Neural cell (in vitro differentiated cells): ENCODE measurements at regions not wholly inside any gene's neighbourhood (a gene's known extent, or its start where the extent isn't known, plus 50 kb on each side); places are given as distances from the start of the nearest gene placed in this dataset.

Source experiments
- H2AFZ ChIP-seq: fragments of 200-600, 300-800 bp; sonication (generic), shearing (Covaris generic); 2 replicates; pipeline ENCODE4 v1.6.0; 2014; ENCODE audit warnings: low read depth, mild to moderate bottlenecking, antibody characterized with exemption, low read length, moderate library complexity
- H3F3A ChIP-seq: fragments of 200-600 bp; shearing (Covaris generic); 2 replicates; pipeline ENCODE4 v1.6.1; 2016; ENCODE audit warnings: mild to moderate bottlenecking, moderate library complexity, mixed read lengths, antibody characterized with exemption, low read length; ENCODE audit not compliant: insufficient read depth, poor library complexity, severe bottlenecking
- H3K27ac ChIP-seq: fragments of 200-600, 300-800 bp; sonication (generic), shearing (Covaris generic); 2 replicates; pipeline ENCODE4 v1.5.1; 2014; ENCODE audit warnings: mild to moderate bottlenecking, low read length, moderate library complexity
- H3K27me3 ChIP-seq: fragments of 300-800, 200-600 bp; sonication (generic), shearing (Covaris generic); 2 replicates; pipeline ENCODE4 v1.6.0; 2014; ENCODE audit warnings: mild to moderate bottlenecking, low read depth, low read length, moderate library complexity; ENCODE audit not compliant: insufficient read depth
- H3K36me3 ChIP-seq: fragments of 300-800, 200-600 bp; sonication (generic), shearing (Covaris generic); 2 replicates; pipeline ENCODE4 v1.5.1; 2014; ENCODE audit warnings: mild to moderate bottlenecking, antibody characterized with exemption, low read length, moderate library complexity; ENCODE audit not compliant: insufficient read depth
- H3K4me2 ChIP-seq: fragments of 300-800, 200-600 bp; sonication (generic), shearing (Covaris generic); 2 replicates; pipeline ENCODE4 v1.6.0; 2014; ENCODE audit warnings: mild to moderate bottlenecking, low read length
- H3K4me3 ChIP-seq: fragments of 300-800, 200-600 bp; sonication (generic), shearing (Covaris generic); 2 replicates; pipeline ENCODE4 v1.5.1; 2014; ENCODE audit warnings: mild to moderate bottlenecking, low read length, moderate library complexity
- H3K79me2 ChIP-seq: fragments of 200-600 bp; shearing (Covaris generic); replicated peaks from 2 replicates; pipeline ENCODE4 v1.6.0; 2014; ENCODE audit warnings: mild to moderate bottlenecking, low read length, moderate library complexity; ENCODE audit not compliant: insufficient read depth
- H3K9ac ChIP-seq: fragments of 300-800, 200-600 bp; sonication (generic), shearing (Covaris generic); 2 replicates; pipeline ENCODE4 v1.6.1; 2016; ENCODE audit warnings: mild to moderate bottlenecking, low read length, mixed read lengths
- H3K9me2 ChIP-seq: fragments of 200-600 bp; shearing (Covaris generic); 2 replicates; pipeline ENCODE4 v1.6.1; 2016; ENCODE audit warnings: mild to moderate bottlenecking, low read length, mixed read lengths; ENCODE audit not compliant: insufficient read depth
- H3K9me3 ChIP-seq: fragments of 200-600, 300-800 bp; sonication (generic), shearing (Covaris generic); 2 replicates; pipeline ENCODE4 v1.6.1; 2016; ENCODE audit warnings: mild to moderate bottlenecking, mixed run types, low read length, moderate library complexity, mixed read lengths
- H4K20me1 ChIP-seq: fragments of 200-600 bp; shearing (Covaris generic); 2 replicates; pipeline ENCODE4 v1.6.1; 2016; ENCODE audit warnings: mild to moderate bottlenecking, mixed run types; ENCODE audit not compliant: insufficient read depth
- CTCF ChIP-seq: fragments of 450-650 bp; IDR thresholded peaks from 2 replicates; pipeline ENCODE4 v1.5.1; 2014; ENCODE audit warnings: antibody characterized with exemption, mild to moderate bottlenecking, moderate library complexity; ENCODE audit not compliant: poor library complexity, severe bottlenecking
- EP300 ChIP-seq: fragments of 450-650 bp; conservative IDR thresholded peaks from 2 replicates; pipeline ENCODE4 v1.6.1; 2014; ENCODE audit warnings: antibody characterized with exemption, mild to moderate bottlenecking, moderate library complexity; ENCODE audit not compliant: poor library complexity, severe bottlenecking
- EZH2 ChIP-seq: fragments of 200-600, 300-800 bp; shearing (Covaris generic), sonication (generic); IDR thresholded peaks from 2 replicates; pipeline ENCODE4 v1.6.1; 2014; ENCODE audit warnings: antibody characterized with exemption, low read length, borderline replicate concordance, mild to moderate bottlenecking; ENCODE audit not compliant: insufficient read depth, poor library complexity, severe bottlenecking
- MXI1 ChIP-seq: fragments of 450-650 bp; conservative IDR thresholded peaks from 2 replicates; pipeline ENCODE4 v1.6.1; 2014; ENCODE audit warnings: antibody characterized with exemption, mild to moderate bottlenecking; ENCODE audit not compliant: poor library complexity, severe bottlenecking
- POLR2AphosphoS5 ChIP-seq: IDR thresholded peaks from 2 replicates; pipeline ENCODE4 v1.6.1; 2012
- RAD21 ChIP-seq: fragments of 450-650 bp; conservative IDR thresholded peaks from 2 replicates; pipeline ENCODE4 v1.6.1; 2014; ENCODE audit warnings: antibody characterized with exemption, mild to moderate bottlenecking, moderate library complexity
- REST ChIP-seq: IDR thresholded peaks from 2 replicates; pipeline ENCODE4 v1.6.1; 2012; ENCODE audit warnings: borderline replicate concordance
- SMC3 ChIP-seq: fragments of 450-650 bp; conservative IDR thresholded peaks from 2 replicates; pipeline ENCODE4 v1.6.1; 2014; ENCODE audit warnings: antibody characterized with exemption, mild to moderate bottlenecking, moderate library complexity; ENCODE audit not compliant: poor library complexity
- TAF1 ChIP-seq: IDR thresholded peaks from 2 replicates; pipeline ENCODE4 v1.6.1; 2012; ENCODE audit warnings: low read depth

- Histone ChIP-seq H3K79me2 (no peaks in the 10 kb centered on the region), H3K4me2 (no peak overlapping the region), H4K20me1 (no peaks in the 10 kb centered on the region), H3K27me3 (no peaks in the 10 kb centered on the region), H3K27ac (no peak overlapping the region), H3K4me3 (no peak overlapping the region), H3F3A (no peaks in the 10 kb centered on the region), H3K9me2 (no peaks in the 10 kb centered on the region), H3K9me3 (no peaks in the 10 kb centered on the region), H3K36me3 (no peaks in the 10 kb centered on the region), H2AFZ (no peak overlapping the region), H3K9ac (no peak overlapping the region)
- TF ChIP-seq SMC3 (no peak), RAD21 (no peak), MXI1 (no peak), REST (no peak), CTCF (no peak), EZH2 (no peak), TAF1 (no peak), EP300 (no peak), POLR2AphosphoS5 (no peak)
Measured at GRCh38 chr3:72280876-72281275, 495.9 kb upstream of the PROK2 start.

GRCh38 chr3:72279631-72280041, 494.7 kb upstream of the PROK2 start:
- no peaks in the 10 kb centered on the region for H3K9me3 ChIP-seq
- no peak overlapping the region for H2AFZ ChIP-seq
- H3K9ac ChIP-seq = no peak overlapping the region

More at GRCh38 chr3:72279631-72280041, 494.7 kb upstream of the PROK2 start:
- Histone ChIP-seq H3K79me2 (no peaks in the 10 kb centered on the region), H3K9me2 (no peaks in the 10 kb centered on the region), H3K27me3 (no peaks in the 10 kb centered on the region), H3K27ac (no peak overlapping the region), H3F3A (no peaks in the 10 kb centered on the region), H3K4me3 (no peak overlapping the region), H4K20me1 (no peaks in the 10 kb centered on the region), H3K36me3 (no peaks in the 10 kb centered on the region), H3K4me2 (no peak overlapping the region)
- TF ChIP-seq POLR2AphosphoS5 (no peak), EZH2 (no peak), SMC3 (no peak), TAF1 (no peak), CTCF (no peak)
